ENCODE measurements at regions not wholly inside any gene's neighbourhood (a gene's known extent, or its start where the extent isn't known, plus 50 kb on each side); places are given as distances from the start of the nearest gene placed in this dataset.
"Not testable (repeated sequence)": the region's sequence is repeated elsewhere in the genome, so short reads cannot be mapped to it uniquely, and the experiment has no call there.

GRCh38 chr2:88925770-88926462 is 234.4 kb downstream of the RPIA start:
- no peak for DNase-seq (ENCODE audit: low spot score)

GRCh38 chr2:88927128-88927527 is 235.7 kb downstream of the RPIA start:
- DNase-seq (ENCODE audit: low spot score), result no peak

- no peak for DNase-seq (ENCODE audit: low spot score)
Measured at GRCh38 chr2:88930659-88931058, 239.2 kb downstream of the RPIA start.

GRCh38 chr2:88932686-88933085 is 241.2 kb downstream of the RPIA start:
- DNase-seq (ENCODE audit: low spot score), result no peak

- DNase-seq (ENCODE audit: low spot score), result no peak
Measured at GRCh38 chr2:88933091-88933490, 241.6 kb downstream of the RPIA start.

- DNase-seq (ENCODE audit: low spot score), result no peak
Measured at GRCh38 chr2:88933980-88934379, 242.5 kb downstream of the RPIA start.

GRCh38 chr2:88941178-88941577 is 249.7 kb downstream of the RPIA start:
- not testable (repeated sequence) for DNase-seq (ENCODE audit: low spot score)

GRCh38 chr2:88942798-88943197 is 251.3 kb downstream of the RPIA start:
- no peak for DNase-seq (ENCODE audit: low spot score)

GRCh38 chr2:88949336-88949735 is 257.9 kb downstream of the RPIA start:
- no peak for DNase-seq (ENCODE audit: low spot score)

GRCh38 chr2:88950010-88950409 is 258.5 kb downstream of the RPIA start:
- DNase-seq (ENCODE audit: low spot score), result peak; percentile 24

- no peak for DNase-seq (ENCODE audit: low spot score)
Measured at GRCh38 chr2:88955607-88956006, 264.1 kb downstream of the RPIA start.

GRCh38 chr2:88959480-88960204 is 268.2 kb downstream of the RPIA start:
- no peak for DNase-seq (ENCODE audit: low spot score)

- DNase-seq (ENCODE audit: low spot score), result not testable (repeated sequence)
Measured at GRCh38 chr2:88961323-88961722, 269.9 kb downstream of the RPIA start.

GRCh38 chr2:88967844-88968243 is 276.4 kb downstream of the RPIA start:
- DNase-seq (ENCODE audit: low spot score), result no peak

- not testable (repeated sequence) for DNase-seq (ENCODE audit: low spot score)
Measured at GRCh38 chr2:88978011-88978410, 286.5 kb downstream of the RPIA start.

- DNase-seq (ENCODE audit: low spot score), result not testable (repeated sequence)
Measured at GRCh38 chr2:88978446-88978845, 287.0 kb downstream of the RPIA start.

GRCh38 chr2:88984079-88984478 is 292.6 kb downstream of the RPIA start:
- DNase-seq (ENCODE audit: low spot score), result not testable (repeated sequence)

- DNase-seq (ENCODE audit: low spot score), result not testable (repeated sequence)
Measured at GRCh38 chr2:88986721-88987330, 295.4 kb downstream of the RPIA start.

GRCh38 chr2:88988617-88989016 is 297.1 kb downstream of the RPIA start:
- not testable (repeated sequence) for DNase-seq (ENCODE audit: low spot score)

- DNase-seq (ENCODE audit: low spot score), result not testable (repeated sequence)
Measured at GRCh38 chr2:88992819-88993218, 301.3 kb downstream of the RPIA start.

GRCh38 chr2:88994856-88995255 is 303.4 kb downstream of the RPIA start:
- DNase-seq (ENCODE audit: low spot score), result not testable (repeated sequence)

- DNase-seq (ENCODE audit: low spot score), result not testable (repeated sequence)
Measured at GRCh38 chr2:88996588-88996987, 305.1 kb downstream of the RPIA start.

GRCh38 chr2:88999365-88999764 is 307.9 kb downstream of the RPIA start:
- DNase-seq (ENCODE audit: low spot score), result no peak

All from D341Med (cell line).